ENCODE measurements at regions not wholly inside any gene's neighbourhood (a gene's known extent, or its start where the extent isn't known, plus 50 kb on each side); places are given as distances from the start of the nearest gene placed in this dataset.

GRCh38 chr6:21511891-21512550 is 81.5 kb upstream of the SOX4 start:
- Histone ChIP-seq H2AFZ (ENCODE audit: low read length, unreplicated experiment) (no peak overlapping the region), H3K4me3 (ENCODE audit: low read depth, low read length) (no peak overlapping the region), H3K79me2 (ENCODE audit: control insufficient read depth, insufficient read depth, low read length, unreplicated experiment) (no peaks in the 10 kb centered on the region), H3K36me3 (ENCODE audit: insufficient read depth, low read length) (no peaks in the 10 kb centered on the region), H3K4me1 (ENCODE audit: control insufficient read depth, insufficient read depth, low read length, unreplicated experiment) (no peaks in the 10 kb centered on the region), H3K27me3 (ENCODE audit: insufficient read depth, low read length) (peaks cover 5% of the 10 kb centered on the region; the same call in 1 of the 2 replicates), H3K27ac (ENCODE audit: low read depth, low read length) (no peak overlapping the region)

- H3K79me2 ChIP-seq (ENCODE audit: control insufficient read depth, insufficient read depth, low read length, unreplicated experiment), result no peaks in the 10 kb centered on the region
- no peak overlapping the region for H3K27ac ChIP-seq (ENCODE audit: low read depth, low read length)
- no peaks in the 10 kb centered on the region for H3K36me3 ChIP-seq (ENCODE audit: insufficient read depth, low read length)
- H3K4me1 ChIP-seq (ENCODE audit: control insufficient read depth, insufficient read depth, low read length, unreplicated experiment), result no peaks in the 10 kb centered on the region
- H2AFZ ChIP-seq (ENCODE audit: low read length, unreplicated experiment), result no peak overlapping the region
- no peak overlapping the region for H3K4me3 ChIP-seq (ENCODE audit: low read depth, low read length)
- peaks cover 5% of the 10 kb centered on the region; the same call in 1 of the 2 replicates for H3K27me3 ChIP-seq (ENCODE audit: insufficient read depth, low read length)
These were observed 79.3 kb upstream of the SOX4 start for GRCh38 chr6:21514288-21514687.

- Histone ChIP-seq H3K4me1 (ENCODE audit: control insufficient read depth, insufficient read depth, low read length, unreplicated experiment) (no peaks in the 10 kb centered on the region), H3K27me3 (ENCODE audit: insufficient read depth, low read length) (peaks cover 27% of the 10 kb centered on the region), H3K36me3 (ENCODE audit: insufficient read depth, low read length) (no peaks in the 10 kb centered on the region), H3K79me2 (ENCODE audit: control insufficient read depth, insufficient read depth, low read length, unreplicated experiment) (no peaks in the 10 kb centered on the region), H3K4me3 (ENCODE audit: low read depth, low read length) (no peak overlapping the region), H3K27ac (ENCODE audit: low read depth, low read length) (no peak overlapping the region), H2AFZ (ENCODE audit: low read length, unreplicated experiment) (no peak overlapping the region)
These were observed 75.2 kb upstream of the SOX4 start for GRCh38 chr6:21518317-21518716.

- no peak overlapping the region for H2AFZ ChIP-seq (ENCODE audit: low read length, unreplicated experiment)
- peaks cover 32% of the 10 kb centered on the region for H3K27me3 ChIP-seq (ENCODE audit: insufficient read depth, low read length)
- no peaks in the 10 kb centered on the region for H3K36me3 ChIP-seq (ENCODE audit: insufficient read depth, low read length)
- H3K4me1 ChIP-seq (ENCODE audit: control insufficient read depth, insufficient read depth, low read length, unreplicated experiment), result no peaks in the 10 kb centered on the region
- H3K27ac ChIP-seq (ENCODE audit: low read depth, low read length), result no peak overlapping the region
- H3K79me2 ChIP-seq (ENCODE audit: control insufficient read depth, insufficient read depth, low read length, unreplicated experiment), result no peaks in the 10 kb centered on the region
- no peak overlapping the region for H3K4me3 ChIP-seq (ENCODE audit: low read depth, low read length)
These were observed 73.9 kb upstream of the SOX4 start for GRCh38 chr6:21519642-21520041.

- Histone ChIP-seq H3K36me3 (ENCODE audit: insufficient read depth, low read length) (no peaks in the 10 kb centered on the region), H3K4me1 (ENCODE audit: control insufficient read depth, insufficient read depth, low read length, unreplicated experiment) (no peaks in the 10 kb centered on the region), H3K79me2 (ENCODE audit: control insufficient read depth, insufficient read depth, low read length, unreplicated experiment) (no peaks in the 10 kb centered on the region), H2AFZ (ENCODE audit: low read length, unreplicated experiment) (no peak overlapping the region), H3K27ac (ENCODE audit: low read depth, low read length) (no peak overlapping the region), H3K27me3 (ENCODE audit: insufficient read depth, low read length) (peaks cover 36% of the 10 kb centered on the region), H3K4me3 (ENCODE audit: low read depth, low read length) (no peak overlapping the region)
These were observed 72.3 kb upstream of the SOX4 start for GRCh38 chr6:21521276-21521675.

GRCh38 chr6:21522143-21522747 is 71.3 kb upstream of the SOX4 start:
- peaks cover 36% of the 10 kb centered on the region for H3K27me3 ChIP-seq (ENCODE audit: insufficient read depth, low read length)
- no peaks in the 10 kb centered on the region for H3K4me1 ChIP-seq (ENCODE audit: control insufficient read depth, insufficient read depth, low read length, unreplicated experiment)
- H3K27ac ChIP-seq (ENCODE audit: low read depth, low read length), result no peak overlapping the region
- H3K36me3 ChIP-seq (ENCODE audit: insufficient read depth, low read length), result no peaks in the 10 kb centered on the region
- no peak overlapping the region for H2AFZ ChIP-seq (ENCODE audit: low read length, unreplicated experiment)
- H3K4me3 ChIP-seq (ENCODE audit: low read depth, low read length), result no peak overlapping the region
- no peaks in the 10 kb centered on the region for H3K79me2 ChIP-seq (ENCODE audit: control insufficient read depth, insufficient read depth, low read length, unreplicated experiment)

- H3K27ac ChIP-seq (ENCODE audit: low read depth, low read length), result no peak overlapping the region
- no peaks in the 10 kb centered on the region for H3K79me2 ChIP-seq (ENCODE audit: control insufficient read depth, insufficient read depth, low read length, unreplicated experiment)
- H3K4me3 ChIP-seq (ENCODE audit: low read depth, low read length), result no peak overlapping the region
These were observed 70.6 kb upstream of the SOX4 start for GRCh38 chr6:21522797-21523456.

GRCh38 chr6:21523652-21524051 is 69.9 kb upstream of the SOX4 start:
- no peak overlapping the region for H3K4me3 ChIP-seq (ENCODE audit: low read depth, low read length)
- H3K27me3 ChIP-seq (ENCODE audit: insufficient read depth, low read length), result peaks cover 36% of the 10 kb centered on the region
- H2AFZ ChIP-seq (ENCODE audit: low read length, unreplicated experiment), result no peak overlapping the region
- H3K27ac ChIP-seq (ENCODE audit: low read depth, low read length), result no peak overlapping the region
- no peaks in the 10 kb centered on the region for H3K36me3 ChIP-seq (ENCODE audit: insufficient read depth, low read length)
- no peaks in the 10 kb centered on the region for H3K79me2 ChIP-seq (ENCODE audit: control insufficient read depth, insufficient read depth, low read length, unreplicated experiment)
- no peaks in the 10 kb centered on the region for H3K4me1 ChIP-seq (ENCODE audit: control insufficient read depth, insufficient read depth, low read length, unreplicated experiment)

More at GRCh38 chr6:21522797-21523456, 70.6 kb upstream of the SOX4 start:
- no peaks in the 10 kb centered on the region for H3K4me1 ChIP-seq (ENCODE audit: control insufficient read depth, insufficient read depth, low read length, unreplicated experiment)
- peaks cover 36% of the 10 kb centered on the region for H3K27me3 ChIP-seq (ENCODE audit: insufficient read depth, low read length)
- no peaks in the 10 kb centered on the region for H3K36me3 ChIP-seq (ENCODE audit: insufficient read depth, low read length)
- H2AFZ ChIP-seq (ENCODE audit: low read length, unreplicated experiment), result no peak overlapping the region

GRCh38 chr6:21524201-21524600 is 69.3 kb upstream of the SOX4 start:
- H3K27ac ChIP-seq (ENCODE audit: low read depth, low read length), result no peak overlapping the region
- no peak overlapping the region for H2AFZ ChIP-seq (ENCODE audit: low read length, unreplicated experiment)
- H3K27me3 ChIP-seq (ENCODE audit: insufficient read depth, low read length), result peaks cover 36% of the 10 kb centered on the region
- H3K4me1 ChIP-seq (ENCODE audit: control insufficient read depth, insufficient read depth, low read length, unreplicated experiment), result no peaks in the 10 kb centered on the region
- H3K4me3 ChIP-seq (ENCODE audit: low read depth, low read length), result no peak overlapping the region
- H3K79me2 ChIP-seq (ENCODE audit: control insufficient read depth, insufficient read depth, low read length, unreplicated experiment), result no peaks in the 10 kb centered on the region
- no peaks in the 10 kb centered on the region for H3K36me3 ChIP-seq (ENCODE audit: insufficient read depth, low read length)

- no peaks in the 10 kb centered on the region for H3K4me1 ChIP-seq (ENCODE audit: control insufficient read depth, insufficient read depth, low read length, unreplicated experiment)
- H3K27me3 ChIP-seq (ENCODE audit: insufficient read depth, low read length), result peaks cover 24% of the 10 kb centered on the region
- no peak overlapping the region for H2AFZ ChIP-seq (ENCODE audit: low read length, unreplicated experiment)
- no peaks in the 10 kb centered on the region for H3K79me2 ChIP-seq (ENCODE audit: control insufficient read depth, insufficient read depth, low read length, unreplicated experiment)
- H3K4me3 ChIP-seq (ENCODE audit: low read depth, low read length), result no peak overlapping the region
- H3K27ac ChIP-seq (ENCODE audit: low read depth, low read length), result no peak overlapping the region
- no peaks in the 10 kb centered on the region for H3K36me3 ChIP-seq (ENCODE audit: insufficient read depth, low read length)
These were observed 66.6 kb upstream of the SOX4 start for GRCh38 chr6:21526974-21527373.

GRCh38 chr6:21527731-21528130 is 65.8 kb upstream of the SOX4 start:
- Histone ChIP-seq H3K4me3 (ENCODE audit: low read depth, low read length) (no peak overlapping the region), H3K36me3 (ENCODE audit: insufficient read depth, low read length) (no peaks in the 10 kb centered on the region), H2AFZ (ENCODE audit: low read length, unreplicated experiment) (no peak overlapping the region), H3K79me2 (ENCODE audit: control insufficient read depth, insufficient read depth, low read length, unreplicated experiment) (no peaks in the 10 kb centered on the region), H3K4me1 (ENCODE audit: control insufficient read depth, insufficient read depth, low read length, unreplicated experiment) (no peaks in the 10 kb centered on the region), H3K27me3 (ENCODE audit: insufficient read depth, low read length) (peaks cover 17% of the 10 kb centered on the region), H3K27ac (ENCODE audit: low read depth, low read length) (no peak overlapping the region)
